HCT116 (cell line): ENCODE measurements at regions not wholly inside any gene's neighbourhood (a gene's known extent, or its start where the extent isn't known, plus 50 kb on each side); places are given as distances from the start of the nearest gene placed in this dataset.

Experiments
- SRF ChIP-seq: IDR thresholded peaks from 2 replicates; pipeline ENCODE4 v1.6.1; 2012; ENCODE audit warnings: low read depth
- TF ChIP-seq, protein P1 (sequence below): IDR thresholded peaks from 2 replicates; pipeline ENCODE4 v1.6.1; 2012

- no peak for TF ChIP-seq SRF
- TF ChIP-seq, protein P1, sequence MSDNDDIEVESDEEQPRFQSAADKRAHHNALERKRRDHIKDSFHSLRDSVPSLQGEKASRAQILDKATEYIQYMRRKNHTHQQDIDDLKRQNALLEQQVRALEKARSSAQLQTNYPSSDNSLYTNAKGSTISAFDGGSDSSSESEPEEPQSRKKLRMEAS = no peak
These were observed 50.4 kb upstream of the EPAS1 start for GRCh38 chr2:46246790-46247189.
